ENCODE measurements at regions not wholly inside any gene's neighbourhood (a gene's known extent, or its start where the extent isn't known, plus 50 kb on each side); places are given as distances from the start of the nearest gene placed in this dataset.

- DNase-seq (no peak), ATAC-seq (no peak)
- H3K27ac ChIP-seq, result no peak overlapping the region
- no peak overlapping the region for H3K4me3 ChIP-seq
- H3K9me3 ChIP-seq, result no peaks in the 10 kb centered on the region
- 63 to 69% methylated on average over 3 of the region's 3 CpGs for WGBS, 2 donors
- no peaks in the 10 kb centered on the region for H3K36me3 ChIP-seq
- no peaks in the 10 kb centered on the region for H3K27me3 ChIP-seq
- intact Hi-C loops (cut with DNase I), result no loop called here
- no peak for TF ChIP-seq CTCF (IDR thresholded peaks at IDR 0.05)
- H3K4me1 ChIP-seq, result peaks cover 0 to 17% (median 0%) of the 10 kb centered on the region in 9 donors
Observed at GRCh38 chr4:138449938-138450337, 207.8 kb upstream of the SLC7A11 start.

- no peak for TF ChIP-seq CTCF (IDR thresholded peaks at IDR 0.05)
- H3K36me3 ChIP-seq, result no peaks in the 10 kb centered on the region
- H3K4me1 ChIP-seq, result peaks cover 0 to 15% (median 0%) of the 10 kb centered on the region in 9 donors
- DNase-seq, result no peak
- peaks cover 0 to 7% (median 0%) of the 10 kb centered on the region in 11 donors for H3K9me3 ChIP-seq
- no peak for ATAC-seq
- no peak overlapping the region for H3K27ac ChIP-seq
- 59 to 70% methylated on average over 1 of the region's 1 CpG for WGBS, 2 donors
- intact Hi-C loops (cut with DNase I), result no loop called here
- no peak overlapping the region for H3K4me3 ChIP-seq
- no peaks in the 10 kb centered on the region for H3K27me3 ChIP-seq
Observed at GRCh38 chr4:138448169-138448568, 206.0 kb upstream of the SLC7A11 start.

DNA sequence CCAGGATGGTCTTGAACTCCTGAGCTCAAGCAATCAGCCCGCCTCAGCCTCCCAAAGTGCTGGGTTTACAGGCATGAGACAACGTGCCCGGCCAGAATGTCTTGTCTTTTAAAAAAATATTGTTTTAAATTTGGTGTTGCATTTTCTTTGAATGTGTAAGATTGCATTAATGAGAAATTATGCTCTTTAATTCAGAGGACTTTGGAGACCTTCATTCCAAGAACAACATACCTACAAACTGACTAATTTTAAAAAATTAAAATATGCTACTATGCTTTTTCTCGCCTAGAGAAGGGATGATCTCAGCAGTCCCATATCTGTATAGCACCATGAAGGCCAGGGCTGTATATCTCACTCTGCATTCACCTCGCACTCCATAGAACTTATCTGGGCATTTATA lies 204.3 kb upstream of the SLC7A11 start:
- 93 to 96% methylated on average over 5 of the region's 5 CpGs for WGBS, 2 donors
- H3K27me3 ChIP-seq, result no peaks in the 10 kb centered on the region
- ATAC-seq (no peak), DNase-seq (no peak)
- no peak for TF ChIP-seq CTCF (IDR thresholded peaks at IDR 0.05)
- H3K4me1 ChIP-seq, result peaks cover 0 to 15% (median 0%) of the 10 kb centered on the region in 9 donors
- intact Hi-C loops (cut with DNase I), result no loop called here
- no peak overlapping the region for H3K27ac ChIP-seq
- no peaks in the 10 kb centered on the region for H3K36me3 ChIP-seq
- peaks cover 0 to 11% (median 0%) of the 10 kb centered on the region in 11 donors for H3K9me3 ChIP-seq
- no peak overlapping the region for H3K4me3 ChIP-seq

DNA sequence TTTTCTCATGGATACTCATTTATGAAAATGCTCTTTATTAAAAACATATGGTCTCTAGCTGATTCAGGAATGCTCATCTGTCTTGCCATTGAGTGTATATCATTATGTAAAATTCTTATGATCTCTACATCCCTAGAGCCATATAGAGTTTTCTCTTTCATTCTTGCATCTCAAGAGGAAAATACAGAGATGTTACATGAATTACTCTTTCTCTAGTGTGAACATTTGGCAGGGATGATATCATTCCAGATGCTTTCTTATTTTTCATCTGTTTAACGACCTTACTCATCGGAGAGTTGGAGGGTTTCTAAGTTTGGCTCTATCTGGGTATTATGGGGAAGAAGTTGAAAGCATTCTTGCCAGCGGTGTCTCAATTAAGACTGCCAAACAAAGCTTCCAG lies 202.9 kb upstream of the SLC7A11 start:
- peaks cover 0 to 11% (median 0%) of the 10 kb centered on the region in 11 donors for H3K9me3 ChIP-seq
- H3K4me1 ChIP-seq, result peaks cover 0 to 4% (median 0%) of the 10 kb centered on the region in 9 donors
- H3K27me3 ChIP-seq, result no peaks in the 10 kb centered on the region
- TF ChIP-seq CTCF (IDR thresholded peaks at IDR 0.05), result no peak
- intact Hi-C loops (cut with DNase I), result no loop called here
- no peak overlapping the region for H3K4me3 ChIP-seq
- no peak for DNase-seq
- WGBS, 2 donors, result 42 to 58% methylated on average over 3 of the region's 3 CpGs
- no peak for ATAC-seq
- no peak overlapping the region for H3K27ac ChIP-seq
- no peaks in the 10 kb centered on the region for H3K36me3 ChIP-seq

Data from heart right ventricle (tissue), 16 donors.